GM23338 (cell line): ENCODE measurements at regions not wholly inside any gene's neighbourhood (a gene's known extent, or its start where the extent isn't known, plus 50 kb on each side); places are given as distances from the start of the nearest gene placed in this dataset.

Experiments used
- ATAC-seq: fragments of 200-7000 bp; cut with Tn5 transposase; 3 replicates; pipeline ENCODE4 v1.9.1; 2020
- DNase-seq: peaks from one replicate; pipeline ENCODE4 v3.0.0-alpha.2; 2015; ENCODE audit warnings: low spot score
- H2AFZ ChIP-seq: fragments of 200-600 bp; sonication (generic); 2 replicates; pipeline ENCODE4 v1.8.0; 2016; ENCODE audit warnings: antibody characterized with exemption, mild to moderate bottlenecking, moderate library complexity
- H3F3A ChIP-seq: fragments of 200-600 bp; sonication (generic); replicated peaks from 2 replicates; pipeline ENCODE4 v1.8.0; 2017; ENCODE audit warnings: antibody characterized with exemption, mixed run types, low read depth
- H3K27ac ChIP-seq: fragments of 200-600 bp; sonication (generic); 2 replicates; pipeline ENCODE4 v1.6.1; 2016; ENCODE audit warnings: low read depth
- H3K27me3 ChIP-seq: fragments of 200-600 bp; sonication (generic); 2 replicates; pipeline ENCODE4 v1.8.0; 2016; ENCODE audit warnings: mild to moderate bottlenecking, mixed run types, moderate library complexity; ENCODE audit not compliant: insufficient read depth
- H3K36me3 ChIP-seq: fragments of 200-600 bp; sonication (generic); 2 replicates; pipeline ENCODE4 v1.8.0; 2016; ENCODE audit warnings: mild to moderate bottlenecking; ENCODE audit not compliant: insufficient read depth
- H3K4me1 ChIP-seq: fragments of 200-600 bp; sonication (generic); 2 replicates; pipeline ENCODE4 v1.8.0; 2016; ENCODE audit warnings: mild to moderate bottlenecking, moderate library complexity; ENCODE audit not compliant: insufficient read depth
- H3K4me2 ChIP-seq: fragments of 200-600 bp; sonication (generic); 2 replicates; pipeline ENCODE4 v1.7.1; 2017; ENCODE audit warnings: mixed run types
- H3K4me3 ChIP-seq: fragments of 200-600 bp; sonication (generic); 2 replicates; pipeline ENCODE4 v1.6.1; 2016; ENCODE audit warnings: mixed run types
- H3K79me2 ChIP-seq: fragments of 200-600 bp; sonication (generic); replicated peaks from 2 replicates; pipeline ENCODE4 v1.8.0; 2017; ENCODE audit warnings: mild to moderate bottlenecking; ENCODE audit not compliant: insufficient read depth
- H3K9me2 ChIP-seq: fragments of 200-600 bp; sonication (generic); 2 replicates; pipeline ENCODE4 v1.8.0; 2017; ENCODE audit not compliant: insufficient read depth
- H4K20me1 ChIP-seq: fragments of 200-600 bp; sonication (generic); replicated peaks from 2 replicates; pipeline ENCODE4 v1.8.0; 2017; ENCODE audit warnings: mild to moderate bottlenecking; ENCODE audit not compliant: insufficient read depth
- H3K27ac Mint-ChIP-seq: 2 replicates; pipeline ENCODE4 v1.8.0; 2020; ENCODE audit warnings: inconsistent platforms, mild to moderate bottlenecking, moderate library complexity, mixed read lengths
- H3K27me3 Mint-ChIP-seq: 3 replicates; pipeline ENCODE4 v1.8.0; 2022; ENCODE audit warnings: low read depth, mild to moderate bottlenecking, moderate library complexity, mixed read lengths, inconsistent platforms; ENCODE audit not compliant: insufficient read depth, poor library complexity
- H3K36me3 Mint-ChIP-seq: 3 replicates; pipeline ENCODE4 v1.8.0; 2021; ENCODE audit warnings: low read depth, mild to moderate bottlenecking, inconsistent platforms, moderate library complexity, mixed read lengths
- H3K4me1 Mint-ChIP-seq: 3 replicates; pipeline ENCODE4 v1.8.0; 2020; ENCODE audit warnings: mild to moderate bottlenecking, inconsistent platforms, mixed read lengths
- H3K4me3 Mint-ChIP-seq: 3 replicates; pipeline ENCODE4 v1.8.0; 2021; ENCODE audit warnings: moderate library complexity, mild to moderate bottlenecking, inconsistent platforms, mixed read lengths
- H3K9me3 Mint-ChIP-seq: 3 replicates; pipeline ENCODE4 v1.8.0; 2020; ENCODE audit warnings: moderate library complexity, mild to moderate bottlenecking, inconsistent platforms, mixed read lengths
- CREB1 ChIP-seq: fragments of 250-450 bp; sonication (Bioruptor Pico); IDR thresholded peaks from 2 replicates; pipeline ENCODE4 v1.5.0; 2020; ENCODE audit warnings: low read depth, mild to moderate bottlenecking, moderate library complexity
- EZH2 ChIP-seq: fragments of 200-600 bp; sonication (generic); IDR thresholded peaks from one replicate; pipeline ENCODE4 v1.8.0; 2017; ENCODE audit warnings: antibody characterized with exemption, mild to moderate bottlenecking, low read depth; ENCODE audit not compliant: unreplicated experiment
- EZH2phosphoT487 ChIP-seq: fragments of 200-600 bp; sonication (generic); IDR thresholded peaks from one replicate; pipeline ENCODE4 v1.8.1; 2018; ENCODE audit warnings: antibody characterized with exemption; ENCODE audit not compliant: unreplicated experiment
- JUNB ChIP-seq: IDR thresholded peaks from one replicate; pipeline ENCODE4 v1.6.1; 2016; ENCODE audit warnings: antibody characterized with exemption; ENCODE audit not compliant: unreplicated experiment
- NANOG ChIP-seq: IDR thresholded peaks from 2 replicates; pipeline ENCODE4 v1.6.1; 2016; ENCODE audit warnings: antibody characterized with exemption, borderline replicate concordance
- POLR2AphosphoS5 ChIP-seq: IDR thresholded peaks from 2 replicates; pipeline ENCODE4 v1.6.1; 2016; ENCODE audit warnings: antibody characterized with exemption, low read depth
- STAT1 ChIP-seq: IDR thresholded peaks from one replicate; pipeline ENCODE4 v1.6.1; 2016; ENCODE audit warnings: antibody characterized with exemption; ENCODE audit not compliant: unreplicated experiment
- ZNF114 ChIP-seq: fragments of 250-450 bp; sonication (Bioruptor Pico); IDR thresholded peaks from 2 replicates; pipeline ENCODE4 v1.5.0; 2020; ENCODE audit warnings: mild to moderate bottlenecking, moderate library complexity
- ZNF331 ChIP-seq: fragments of 250-450 bp; sonication (Bioruptor Pico); IDR thresholded peaks from 2 replicates; pipeline ENCODE4 v1.5.0; 2020; ENCODE audit warnings: low read depth, mild to moderate bottlenecking, moderate library complexity
- TF ChIP-seq, protein P1 (sequence below), 2 experiments: fragments of 200-600 bp in 1 of 2; sonication (generic) in 1 of 2; conservative IDR thresholded peaks; 2 replicates each; pipeline versions ENCODE4 v1.5.1 to v1.6.1; 2016 to 2017; ENCODE audit warnings: antibody characterized with exemption in 2 of 2, low read depth in 2 of 2, mild to moderate bottlenecking in 2 of 2, moderate library complexity in 1 of 2
- TF ChIP-seq, protein P2 (sequence below): fragments of 250-450 bp; sonication (Bioruptor Pico); IDR thresholded peaks from 2 replicates; pipeline ENCODE4 v1.5.0; 2020; ENCODE audit warnings: mild to moderate bottlenecking, moderate library complexity

DNA sequence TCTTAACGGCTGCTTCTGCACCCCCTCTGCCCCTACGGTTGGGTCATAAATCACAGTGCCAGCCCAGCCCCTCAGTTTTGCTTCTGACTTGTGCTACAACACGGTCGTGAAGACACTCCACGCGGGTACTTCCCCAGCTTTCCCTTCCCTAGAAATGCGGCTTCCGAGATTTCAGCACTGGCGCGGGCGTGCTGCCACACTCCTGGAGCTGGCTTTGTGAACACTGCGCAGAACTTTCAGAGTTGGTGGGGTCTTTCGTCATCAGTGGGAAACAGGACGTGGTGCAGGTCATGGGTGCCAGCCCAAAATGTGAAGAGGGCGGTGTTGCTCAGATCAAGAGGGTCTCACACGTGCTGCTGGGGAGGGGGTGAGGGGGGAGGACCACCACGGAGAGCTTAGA lies 733.0 kb upstream of the SALL3 start (continued):
- TF ChIP-seq, protein P1, sequence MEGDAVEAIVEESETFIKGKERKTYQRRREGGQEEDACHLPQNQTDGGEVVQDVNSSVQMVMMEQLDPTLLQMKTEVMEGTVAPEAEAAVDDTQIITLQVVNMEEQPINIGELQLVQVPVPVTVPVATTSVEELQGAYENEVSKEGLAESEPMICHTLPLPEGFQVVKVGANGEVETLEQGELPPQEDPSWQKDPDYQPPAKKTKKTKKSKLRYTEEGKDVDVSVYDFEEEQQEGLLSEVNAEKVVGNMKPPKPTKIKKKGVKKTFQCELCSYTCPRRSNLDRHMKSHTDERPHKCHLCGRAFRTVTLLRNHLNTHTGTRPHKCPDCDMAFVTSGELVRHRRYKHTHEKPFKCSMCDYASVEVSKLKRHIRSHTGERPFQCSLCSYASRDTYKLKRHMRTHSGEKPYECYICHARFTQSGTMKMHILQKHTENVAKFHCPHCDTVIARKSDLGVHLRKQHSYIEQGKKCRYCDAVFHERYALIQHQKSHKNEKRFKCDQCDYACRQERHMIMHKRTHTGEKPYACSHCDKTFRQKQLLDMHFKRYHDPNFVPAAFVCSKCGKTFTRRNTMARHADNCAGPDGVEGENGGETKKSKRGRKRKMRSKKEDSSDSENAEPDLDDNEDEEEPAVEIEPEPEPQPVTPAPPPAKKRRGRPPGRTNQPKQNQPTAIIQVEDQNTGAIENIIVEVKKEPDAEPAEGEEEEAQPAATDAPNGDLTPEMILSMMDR (conservative IDR thresholded peaks at IDR 0.05; ENCODE audit: low read depth in 2 of 2) = no peak
- TF ChIP-seq POLR2AphosphoS5 (no peak), JUNB (no peak), EZH2 (no peak), CREB1 (CRISPR knock-in tag) (no peak)

DNA sequence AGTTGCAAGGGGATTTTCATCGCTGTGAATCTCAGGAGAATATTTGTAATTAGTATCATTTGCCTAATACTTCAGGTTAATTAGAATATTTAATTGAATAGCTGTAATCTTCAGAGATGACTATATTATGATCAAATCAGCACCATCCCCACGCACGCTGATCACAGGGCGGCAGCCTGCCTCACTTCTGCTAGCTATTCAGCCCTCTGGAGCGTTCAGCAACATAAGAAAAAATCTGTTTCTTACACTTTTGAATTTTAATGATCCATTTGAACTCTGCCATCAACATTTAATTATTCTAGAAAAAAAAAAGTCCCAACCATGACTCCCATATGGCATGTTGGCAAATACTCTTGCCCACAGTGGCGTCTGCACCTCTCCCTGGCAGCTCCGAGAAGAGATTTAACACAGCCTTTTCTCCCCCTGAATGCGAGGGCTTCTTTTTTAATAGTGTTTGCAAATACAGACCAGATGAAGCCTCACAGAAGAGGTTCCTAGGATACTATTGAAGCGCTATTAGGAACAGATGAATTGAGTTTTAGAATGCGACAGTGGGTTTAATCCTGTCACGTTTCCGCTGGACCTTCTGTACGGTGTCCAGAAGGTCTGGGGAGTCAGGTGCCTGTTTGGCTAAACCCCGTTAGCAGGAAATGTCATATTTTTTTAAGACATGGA lies 731.9 kb upstream of the SALL3 start:
- no peak for ATAC-seq
- peaks cover 94% of the 10 kb centered on the region for H3K9me3 Mint-ChIP-seq
- no peak overlapping the region for H3K27ac Mint-ChIP-seq
- no peak overlapping the region for H3K4me2 ChIP-seq
- no peaks in the 10 kb centered on the region for H3K4me1 ChIP-seq
- peaks cover 5% of the 10 kb centered on the region for H3K27me3 Mint-ChIP-seq
- peaks cover 51% of the 10 kb centered on the region for H3K36me3 Mint-ChIP-seq
- H3K27ac ChIP-seq = no peak overlapping the region
- no peaks in the 10 kb centered on the region for H3K4me1 Mint-ChIP-seq
- no peak overlapping the region for H3K4me3 Mint-ChIP-seq
- no peaks in the 10 kb centered on the region for H3K79me2 ChIP-seq
- peaks cover 11% of the 10 kb centered on the region; the same call in 1 of the 2 replicates for H3K36me3 ChIP-seq
- H4K20me1 ChIP-seq = no peaks in the 10 kb centered on the region
- no peaks in the 10 kb centered on the region for H3K9me2 ChIP-seq
- no peak for DNase-seq
- no peak overlapping the region for H2AFZ ChIP-seq
- no peaks in the 10 kb centered on the region for H3K27me3 ChIP-seq
- H3F3A ChIP-seq = no peaks in the 10 kb centered on the region
- no peak overlapping the region for H3K4me3 ChIP-seq
- TF ChIP-seq CREB1 (CRISPR knock-in tag) = no peak
- TF ChIP-seq, protein P2, sequence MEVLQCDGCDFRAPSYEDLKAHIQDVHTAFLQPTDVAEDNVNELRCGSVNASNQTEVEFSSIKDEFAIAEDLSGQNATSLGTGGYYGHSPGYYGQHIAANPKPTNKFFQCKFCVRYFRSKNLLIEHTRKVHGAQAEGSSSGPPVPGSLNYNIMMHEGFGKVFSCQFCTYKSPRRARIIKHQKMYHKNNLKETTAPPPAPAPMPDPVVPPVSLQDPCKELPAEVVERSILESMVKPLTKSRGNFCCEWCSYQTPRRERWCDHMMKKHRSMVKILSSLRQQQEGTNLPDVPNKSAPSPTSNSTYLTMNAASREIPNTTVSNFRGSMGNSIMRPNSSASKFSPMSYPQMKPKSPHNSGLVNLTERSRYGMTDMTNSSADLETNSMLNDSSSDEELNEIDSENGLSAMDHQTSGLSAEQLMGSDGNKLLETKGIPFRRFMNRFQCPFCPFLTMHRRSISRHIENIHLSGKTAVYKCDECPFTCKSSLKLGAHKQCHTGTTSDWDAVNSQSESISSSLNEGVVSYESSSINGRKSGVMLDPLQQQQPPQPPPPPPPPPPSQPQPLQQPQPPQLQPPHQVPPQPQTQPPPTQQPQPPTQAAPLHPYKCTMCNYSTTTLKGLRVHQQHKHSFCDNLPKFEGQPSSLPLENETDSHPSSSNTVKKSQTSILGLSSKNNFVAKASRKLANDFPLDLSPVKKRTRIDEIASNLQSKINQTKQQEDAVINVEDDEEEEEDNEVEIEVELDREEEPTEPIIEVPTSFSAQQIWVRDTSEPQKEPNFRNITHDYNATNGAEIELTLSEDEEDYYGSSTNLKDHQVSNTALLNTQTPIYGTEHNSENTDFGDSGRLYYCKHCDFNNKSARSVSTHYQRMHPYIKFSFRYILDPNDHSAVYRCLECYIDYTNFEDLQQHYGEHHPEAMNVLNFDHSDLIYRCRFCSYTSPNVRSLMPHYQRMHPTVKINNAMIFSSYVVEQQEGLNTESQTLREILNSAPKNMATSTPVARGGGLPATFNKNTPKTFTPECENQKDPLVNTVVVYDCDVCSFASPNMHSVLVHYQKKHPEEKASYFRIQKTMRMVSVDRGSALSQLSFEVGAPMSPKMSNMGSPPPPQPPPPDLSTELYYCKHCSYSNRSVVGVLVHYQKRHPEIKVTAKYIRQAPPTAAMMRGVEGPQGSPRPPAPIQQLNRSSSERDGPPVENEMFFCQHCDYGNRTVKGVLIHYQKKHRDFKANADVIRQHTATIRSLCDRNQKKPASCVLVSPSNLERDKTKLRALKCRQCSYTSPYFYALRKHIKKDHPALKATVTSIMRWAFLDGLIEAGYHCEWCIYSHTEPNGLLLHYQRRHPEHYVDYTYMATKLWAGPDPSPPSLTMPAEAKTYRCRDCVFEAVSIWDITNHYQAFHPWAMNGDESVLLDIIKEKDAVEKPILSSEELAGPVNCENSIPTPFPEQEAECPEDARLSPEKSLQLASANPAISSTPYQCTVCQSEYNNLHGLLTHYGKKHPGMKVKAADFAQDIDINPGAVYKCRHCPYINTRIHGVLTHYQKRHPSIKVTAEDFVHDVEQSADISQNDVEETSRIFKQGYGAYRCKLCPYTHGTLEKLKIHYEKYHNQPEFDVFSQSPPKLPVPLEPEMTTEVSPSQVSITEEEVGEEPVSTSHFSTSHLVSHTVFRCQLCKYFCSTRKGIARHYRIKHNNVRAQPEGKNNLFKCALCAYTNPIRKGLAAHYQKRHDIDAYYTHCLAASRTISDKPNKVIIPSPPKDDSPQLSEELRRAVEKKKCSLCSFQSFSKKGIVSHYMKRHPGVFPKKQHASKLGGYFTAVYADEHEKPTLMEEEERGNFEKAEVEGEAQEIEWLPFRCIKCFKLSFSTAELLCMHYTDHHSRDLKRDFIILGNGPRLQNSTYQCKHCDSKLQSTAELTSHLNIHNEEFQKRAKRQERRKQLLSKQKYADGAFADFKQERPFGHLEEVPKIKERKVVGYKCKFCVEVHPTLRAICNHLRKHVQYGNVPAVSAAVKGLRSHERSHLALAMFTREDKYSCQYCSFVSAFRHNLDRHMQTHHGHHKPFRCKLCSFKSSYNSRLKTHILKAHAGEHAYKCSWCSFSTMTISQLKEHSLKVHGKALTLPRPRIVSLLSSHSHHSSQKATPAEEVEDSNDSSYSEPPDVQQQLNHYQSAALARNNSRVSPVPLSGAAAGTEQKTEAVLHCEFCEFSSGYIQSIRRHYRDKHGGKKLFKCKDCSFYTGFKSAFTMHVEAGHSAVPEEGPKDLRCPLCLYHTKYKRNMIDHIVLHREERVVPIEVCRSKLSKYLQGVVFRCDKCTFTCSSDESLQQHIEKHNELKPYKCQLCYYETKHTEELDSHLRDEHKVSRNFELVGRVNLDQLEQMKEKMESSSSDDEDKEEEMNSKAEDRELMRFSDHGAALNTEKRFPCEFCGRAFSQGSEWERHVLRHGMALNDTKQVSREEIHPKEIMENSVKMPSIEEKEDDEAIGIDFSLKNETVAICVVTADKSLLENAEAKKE (CRISPR knock-in tag) = no peak
- no peak for TF ChIP-seq ZNF331 (CRISPR knock-in tag)
- no peak for TF ChIP-seq NANOG
- TF ChIP-seq ZNF114 = no peak
- TF ChIP-seq JUNB = no peak
- TF ChIP-seq STAT1 = no peak
- TF ChIP-seq, protein P1 (conservative IDR thresholded peaks at IDR 0.05; ENCODE audit: low read depth in 2 of 2) = no peak
- no peak for TF ChIP-seq POLR2AphosphoS5
- no peak for TF ChIP-seq EZH2
- no peak for TF ChIP-seq EZH2phosphoT487
